ENCODE measurements at regions not wholly inside any gene's neighbourhood (a gene's known extent, or its start where the extent isn't known, plus 50 kb on each side); places are given as distances from the start of the nearest gene placed in this dataset.

DNA sequence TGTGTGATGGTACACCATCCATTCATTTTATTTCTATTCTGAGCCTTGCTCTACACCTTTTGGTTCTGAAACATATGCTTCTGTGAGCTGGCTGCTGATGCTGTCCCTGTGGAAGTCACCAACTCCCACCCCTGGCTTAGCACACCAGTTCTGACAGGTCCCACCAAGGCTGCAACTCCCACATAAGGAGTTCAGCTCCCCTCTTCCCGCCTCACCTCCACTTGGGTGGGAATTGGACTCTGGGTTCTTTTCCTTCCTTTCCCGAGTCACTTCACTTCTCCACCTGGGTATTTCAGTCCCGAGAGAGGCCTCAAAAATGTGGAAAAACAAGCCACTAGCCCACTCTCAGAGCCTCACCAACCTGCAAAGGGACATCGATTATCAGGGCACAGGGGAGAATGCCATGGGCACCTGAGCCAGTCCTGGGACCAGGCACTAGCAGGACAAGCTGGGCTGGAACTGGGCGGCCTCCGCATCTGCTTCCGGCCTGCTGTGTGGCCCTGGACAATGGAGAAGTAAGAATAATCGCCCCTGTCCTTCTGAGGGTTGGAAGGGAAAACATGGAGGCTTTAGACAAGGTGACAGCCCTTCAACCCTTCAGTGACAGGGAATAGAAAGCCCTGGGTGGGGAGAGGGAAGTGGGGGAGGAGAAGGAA, 80.1 kb downstream of the IGLL1 start:
- TF ChIP-seq, protein P1, sequence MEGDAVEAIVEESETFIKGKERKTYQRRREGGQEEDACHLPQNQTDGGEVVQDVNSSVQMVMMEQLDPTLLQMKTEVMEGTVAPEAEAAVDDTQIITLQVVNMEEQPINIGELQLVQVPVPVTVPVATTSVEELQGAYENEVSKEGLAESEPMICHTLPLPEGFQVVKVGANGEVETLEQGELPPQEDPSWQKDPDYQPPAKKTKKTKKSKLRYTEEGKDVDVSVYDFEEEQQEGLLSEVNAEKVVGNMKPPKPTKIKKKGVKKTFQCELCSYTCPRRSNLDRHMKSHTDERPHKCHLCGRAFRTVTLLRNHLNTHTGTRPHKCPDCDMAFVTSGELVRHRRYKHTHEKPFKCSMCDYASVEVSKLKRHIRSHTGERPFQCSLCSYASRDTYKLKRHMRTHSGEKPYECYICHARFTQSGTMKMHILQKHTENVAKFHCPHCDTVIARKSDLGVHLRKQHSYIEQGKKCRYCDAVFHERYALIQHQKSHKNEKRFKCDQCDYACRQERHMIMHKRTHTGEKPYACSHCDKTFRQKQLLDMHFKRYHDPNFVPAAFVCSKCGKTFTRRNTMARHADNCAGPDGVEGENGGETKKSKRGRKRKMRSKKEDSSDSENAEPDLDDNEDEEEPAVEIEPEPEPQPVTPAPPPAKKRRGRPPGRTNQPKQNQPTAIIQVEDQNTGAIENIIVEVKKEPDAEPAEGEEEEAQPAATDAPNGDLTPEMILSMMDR (IDR thresholded peaks at IDR 0.05): no peak
- TF ChIP-seq POLR2AphosphoS5 (IDR thresholded peaks at IDR 0.05): no peak
- no peak for TF ChIP-seq POLR2A (IDR thresholded peaks at IDR 0.05)
- no peak for TF ChIP-seq EP300 (IDR thresholded peaks at IDR 0.05)

All from stomach (tissue), 4 donors.